CD4-positive, alpha-beta T cell treated with Interleukin-21 for 1 hour (primary cell): ENCODE measurements at regions not wholly inside any gene's neighbourhood (a gene's known extent, or its start where the extent isn't known, plus 50 kb on each side); places are given as distances from the start of the nearest gene placed in this dataset.
"Not testable (repeated sequence)": the region's sequence is repeated elsewhere in the genome, so short reads cannot be mapped to it uniquely, and the experiment has no call there.

Experiments
- DNase-seq: peaks from one replicate; pipeline ENCODE4 v3.0.0-alpha.2; 2020

GRCh38 chrX:13955975-13956374 is 73.7 kb downstream of the GEMIN8 start:
- DNase-seq, result no peak

GRCh38 chrX:13955095-13955647 is 74.5 kb downstream of the GEMIN8 start:
- no peak for DNase-seq

GRCh38 chrX:13952581-13952980 is 77.1 kb downstream of the GEMIN8 start:
- no peak for DNase-seq

- DNase-seq, result not testable (repeated sequence)
Measured at GRCh38 chrX:13946223-13946622, 83.5 kb downstream of the GEMIN8 start.

- DNase-seq, result not testable (repeated sequence)
Measured at GRCh38 chrX:13945787-13946186, 83.9 kb downstream of the GEMIN8 start.

GRCh38 chrX:13940671-13941070 is 89.0 kb downstream of the GEMIN8 start:
- no peak for DNase-seq

GRCh38 chrX:13939741-13940597 is 89.7 kb downstream of the GEMIN8 start:
- no peak for DNase-seq

- no peak for DNase-seq
Measured at GRCh38 chrX:13938829-13939530, 90.7 kb downstream of the GEMIN8 start.

GRCh38 chrX:13938051-13938828 is 91.5 kb downstream of the GEMIN8 start:
- DNase-seq, result no peak

- DNase-seq, result no peak
Measured at GRCh38 chrX:13937370-13938050, 92.2 kb downstream of the GEMIN8 start.

GRCh38 chrX:13936521-13937225 is 93.0 kb downstream of the GEMIN8 start:
- no peak for DNase-seq

GRCh38 chrX:13934731-13935130 is 95.0 kb downstream of the GEMIN8 start:
- no peak for DNase-seq

- DNase-seq, result no peak
Measured at GRCh38 chrX:13933851-13934250, 95.8 kb downstream of the GEMIN8 start.

GRCh38 chrX:13933352-13933751 is 96.3 kb downstream of the GEMIN8 start:
- DNase-seq, result no peak

- no peak for DNase-seq
Measured at GRCh38 chrX:13932416-13932815, 97.3 kb downstream of the GEMIN8 start.

GRCh38 chrX:13927175-13927574 is 102.5 kb downstream of the GEMIN8 start:
- DNase-seq, result no peak

GRCh38 chrX:13923845-13924244 is 105.8 kb downstream of the GEMIN8 start:
- DNase-seq, result no peak

GRCh38 chrX:13923289-13923688 is 106.4 kb upstream of the GPM6B start:
- no peak for DNase-seq

- no peak for DNase-seq
Measured at GRCh38 chrX:13917507-13917906, 100.6 kb upstream of the GPM6B start.

- no peak for DNase-seq
Measured at GRCh38 chrX:13911586-13911985, 94.7 kb upstream of the GPM6B start.

- DNase-seq, result no peak
Measured at GRCh38 chrX:13906093-13906492, 89.2 kb upstream of the GPM6B start.

GRCh38 chrX:13903405-13903804 is 86.5 kb upstream of the GPM6B start:
- DNase-seq, result no peak
